Activated naive CD8-positive, alpha-beta T cell treated with anti-CD3 and anti-CD28 coated beads for 36 hours (primary cell): ENCODE measurements at regions not wholly inside any gene's neighbourhood (a gene's known extent, or its start where the extent isn't known, plus 50 kb on each side); places are given as distances from the start of the nearest gene placed in this dataset.

Source experiments
- DNase-seq: peaks from one replicate; pipeline ENCODE4 v3.0.0; 2021
- H3K27ac Mint-ChIP-seq: one replicate; pipeline ENCODE4 v1.8.0; 2022; ENCODE audit warnings: mild to moderate bottlenecking, moderate library complexity, mixed read lengths
- H3K27me3 Mint-ChIP-seq: one replicate; pipeline ENCODE4 v1.8.0; 2022; ENCODE audit warnings: mild to moderate bottlenecking, mixed read lengths
- H3K36me3 Mint-ChIP-seq: one replicate; pipeline ENCODE4 v1.8.0; 2021; ENCODE audit warnings: mild to moderate bottlenecking, mixed read lengths
- H3K4me1 Mint-ChIP-seq: one replicate; pipeline ENCODE4 v1.8.0; 2021; ENCODE audit warnings: mixed read lengths
- H3K4me3 Mint-ChIP-seq: one replicate; pipeline ENCODE4 v1.8.0; 2022; ENCODE audit warnings: mild to moderate bottlenecking, moderate library complexity, mixed read lengths
- H3K9me3 Mint-ChIP-seq: one replicate; pipeline ENCODE4 v1.8.0; 2022; ENCODE audit warnings: mixed read lengths

DNA sequence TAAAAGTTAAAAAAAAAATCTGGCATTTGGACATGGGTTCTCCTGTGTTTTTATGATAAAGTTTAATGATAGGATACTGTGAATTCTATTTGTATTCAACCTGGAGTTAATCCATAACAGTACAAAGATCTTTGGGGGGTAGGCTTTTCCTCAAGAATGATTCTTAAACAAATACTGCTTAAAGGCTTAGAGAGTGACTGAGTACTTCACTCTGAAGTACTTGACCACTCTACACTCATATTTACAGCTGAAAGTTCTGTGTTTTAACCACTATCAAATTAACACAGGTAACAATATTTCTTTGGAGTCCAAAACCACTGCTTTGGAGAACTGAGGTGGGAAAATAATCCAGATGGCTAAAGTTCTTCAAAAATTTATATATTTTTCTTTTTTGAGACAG is 74.2 kb upstream of the TMEM168 start:
- Mint-ChIP-seq H3K4me3 (no peak overlapping the region), H3K27me3 (no peaks in the 10 kb centered on the region), H3K4me1 (peaks cover 5% of the 10 kb centered on the region), H3K9me3 (peaks cover 3% of the 10 kb centered on the region), H3K36me3 (peaks cover 22% of the 10 kb centered on the region), H3K27ac (no peak overlapping the region)
- DNase-seq = no peak

DNA sequence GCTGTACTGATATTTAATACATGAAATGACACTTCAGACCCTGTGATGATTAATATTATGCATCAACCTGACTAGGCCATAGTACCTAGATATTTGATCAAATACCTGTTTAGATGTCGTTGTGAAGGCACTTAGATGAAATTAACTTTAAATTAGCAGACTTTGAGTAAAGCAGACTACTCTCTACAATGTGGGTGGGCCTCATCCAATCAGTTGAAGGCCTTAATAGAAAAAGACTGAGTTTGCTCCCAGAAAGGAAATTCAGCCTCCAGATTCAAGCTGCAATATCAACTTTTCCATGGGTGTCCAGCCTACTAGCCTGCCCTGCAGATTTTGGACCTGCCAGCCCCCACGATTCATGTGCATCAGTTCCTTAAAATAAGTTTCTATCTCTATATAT is 68.6 kb upstream of the TMEM168 start:
- H3K27ac Mint-ChIP-seq = no peak overlapping the region
- H3K4me1 Mint-ChIP-seq = no peaks in the 10 kb centered on the region
- H3K4me3 Mint-ChIP-seq = no peak overlapping the region
- no peaks in the 10 kb centered on the region for H3K9me3 Mint-ChIP-seq
- H3K36me3 Mint-ChIP-seq = peaks cover 23% of the 10 kb centered on the region
- no peaks in the 10 kb centered on the region for H3K27me3 Mint-ChIP-seq
- no peak for DNase-seq

DNA sequence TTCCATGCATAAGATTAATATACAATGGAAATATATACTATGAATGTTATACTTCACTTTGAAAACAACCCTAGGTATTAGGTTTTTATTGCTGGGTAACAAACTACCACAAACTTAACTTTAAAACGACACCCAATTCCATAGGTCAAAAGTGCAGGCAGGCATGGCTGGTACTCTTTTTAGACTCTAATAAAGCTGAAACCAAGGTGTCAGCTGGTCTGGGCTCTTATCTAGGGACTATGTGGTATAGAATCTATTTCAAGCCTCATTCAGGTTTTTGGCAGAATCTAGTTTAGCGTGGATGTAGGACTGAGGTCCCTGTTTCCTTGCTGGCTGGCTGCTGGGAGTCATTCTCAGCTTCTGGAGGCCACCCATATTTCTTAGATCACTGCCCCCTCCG is 65.0 kb upstream of the TMEM168 start:
- no peak overlapping the region for H3K27ac Mint-ChIP-seq
- peaks cover 3% of the 10 kb centered on the region for H3K9me3 Mint-ChIP-seq
- peaks cover 23% of the 10 kb centered on the region for H3K36me3 Mint-ChIP-seq
- no peak overlapping the region for H3K4me3 Mint-ChIP-seq
- DNase-seq = no peak
- H3K4me1 Mint-ChIP-seq = no peaks in the 10 kb centered on the region
- H3K27me3 Mint-ChIP-seq = no peaks in the 10 kb centered on the region

DNA sequence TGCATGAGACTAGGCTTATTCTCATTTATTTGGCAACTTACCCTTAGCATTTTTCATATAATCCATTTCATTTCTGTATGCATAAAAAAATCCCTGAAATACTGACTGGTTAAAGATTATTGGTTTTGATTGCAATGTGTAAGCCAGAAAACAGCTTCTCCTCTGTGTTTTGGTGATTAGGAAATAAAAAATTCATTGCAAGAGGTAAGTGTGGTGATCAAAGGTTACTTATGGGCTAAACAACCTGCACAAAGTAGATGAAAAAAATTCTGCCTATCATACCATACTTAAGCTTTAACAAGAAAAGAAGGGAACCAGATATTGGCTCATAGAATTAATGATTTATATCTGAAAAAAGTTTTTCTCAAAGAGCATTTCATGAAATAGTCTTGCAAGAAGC is 64.0 kb upstream of the TMEM168 start:
- no peak for DNase-seq
- no peak overlapping the region for H3K27ac Mint-ChIP-seq
- H3K9me3 Mint-ChIP-seq = peaks cover 3% of the 10 kb centered on the region
- H3K36me3 Mint-ChIP-seq = peaks cover 27% of the 10 kb centered on the region
- H3K27me3 Mint-ChIP-seq = no peaks in the 10 kb centered on the region
- H3K4me1 Mint-ChIP-seq = no peaks in the 10 kb centered on the region
- no peak overlapping the region for H3K4me3 Mint-ChIP-seq

GRCh38 chr7:112853422-112853821 is 63.2 kb upstream of the TMEM168 start:
- Mint-ChIP-seq H3K27me3 (no peaks in the 10 kb centered on the region), H3K4me1 (no peaks in the 10 kb centered on the region), H3K4me3 (no peak overlapping the region), H3K36me3 (peaks cover 27% of the 10 kb centered on the region), H3K27ac (no peak overlapping the region), H3K9me3 (peaks cover 3% of the 10 kb centered on the region)
- no peak for DNase-seq

DNA sequence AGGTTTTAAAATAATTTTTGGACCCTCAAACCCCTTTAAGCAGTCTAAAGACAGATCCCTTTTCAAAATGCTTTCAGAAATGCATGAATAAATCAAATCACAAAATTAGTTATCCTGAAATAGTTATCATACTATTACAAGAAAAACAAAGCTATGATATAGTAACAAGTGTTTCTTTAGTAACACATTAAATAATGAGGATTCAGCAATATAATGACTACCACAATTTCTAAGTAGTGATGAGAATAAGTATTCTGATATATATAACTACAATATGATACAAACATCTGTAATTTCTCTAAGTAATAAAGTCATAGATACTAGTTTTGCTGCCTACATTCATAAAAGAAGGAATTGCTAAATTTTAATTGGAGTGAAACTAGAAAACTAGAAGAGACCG is 53.0 kb upstream of the TMEM168 start:
- no peak for DNase-seq

More for the DNA sequence above, 53.0 kb upstream of the TMEM168 start:
- H3K27ac Mint-ChIP-seq = no peak overlapping the region
- H3K4me1 Mint-ChIP-seq = peaks cover 13% of the 10 kb centered on the region
- H3K36me3 Mint-ChIP-seq = peaks cover 31% of the 10 kb centered on the region
- no peak overlapping the region for H3K4me3 Mint-ChIP-seq
- no peaks in the 10 kb centered on the region for H3K27me3 Mint-ChIP-seq
- no peaks in the 10 kb centered on the region for H3K9me3 Mint-ChIP-seq
